ENCODE measurements at regions not wholly inside any gene's neighbourhood (a gene's known extent, or its start where the extent isn't known, plus 50 kb on each side); places are given as distances from the start of the nearest gene placed in this dataset.

DNA sequence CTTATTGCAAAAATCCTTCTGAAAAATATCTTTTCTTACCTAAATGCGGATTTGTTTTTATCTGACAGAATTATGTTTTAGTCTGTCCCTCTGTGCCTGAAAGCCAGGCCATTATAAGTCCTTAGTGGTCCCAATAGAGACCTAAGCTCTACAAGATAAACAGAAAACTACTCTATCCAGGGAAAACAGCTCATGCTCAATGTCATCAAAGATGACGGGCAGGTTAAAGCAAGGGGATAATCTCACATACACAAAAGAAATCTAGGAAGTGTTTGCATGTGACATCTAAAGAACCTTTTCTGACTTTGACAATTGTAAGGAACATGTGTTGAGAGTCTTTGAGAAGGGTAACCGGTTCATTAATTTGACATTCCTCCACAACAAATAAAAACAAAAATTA lies 741.1 kb upstream of the ID2 start:
- TF ChIP-seq, protein P1, sequence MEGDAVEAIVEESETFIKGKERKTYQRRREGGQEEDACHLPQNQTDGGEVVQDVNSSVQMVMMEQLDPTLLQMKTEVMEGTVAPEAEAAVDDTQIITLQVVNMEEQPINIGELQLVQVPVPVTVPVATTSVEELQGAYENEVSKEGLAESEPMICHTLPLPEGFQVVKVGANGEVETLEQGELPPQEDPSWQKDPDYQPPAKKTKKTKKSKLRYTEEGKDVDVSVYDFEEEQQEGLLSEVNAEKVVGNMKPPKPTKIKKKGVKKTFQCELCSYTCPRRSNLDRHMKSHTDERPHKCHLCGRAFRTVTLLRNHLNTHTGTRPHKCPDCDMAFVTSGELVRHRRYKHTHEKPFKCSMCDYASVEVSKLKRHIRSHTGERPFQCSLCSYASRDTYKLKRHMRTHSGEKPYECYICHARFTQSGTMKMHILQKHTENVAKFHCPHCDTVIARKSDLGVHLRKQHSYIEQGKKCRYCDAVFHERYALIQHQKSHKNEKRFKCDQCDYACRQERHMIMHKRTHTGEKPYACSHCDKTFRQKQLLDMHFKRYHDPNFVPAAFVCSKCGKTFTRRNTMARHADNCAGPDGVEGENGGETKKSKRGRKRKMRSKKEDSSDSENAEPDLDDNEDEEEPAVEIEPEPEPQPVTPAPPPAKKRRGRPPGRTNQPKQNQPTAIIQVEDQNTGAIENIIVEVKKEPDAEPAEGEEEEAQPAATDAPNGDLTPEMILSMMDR (IDR thresholded peaks at IDR 0.05 in 4 of 5, conservative IDR thresholded peaks at IDR 0.05 in 1 of 5): no peak
- TF ChIP-seq POLR2A (IDR thresholded peaks at IDR 0.05): no peak
